Suppressor macrophage (primary cell): ENCODE measurements at regions not wholly inside any gene's neighbourhood (a gene's known extent, or its start where the extent isn't known, plus 50 kb on each side); places are given as distances from the start of the nearest gene placed in this dataset.

Experiments
- DNase-seq, 4 experiments: peaks; one replicate each; pipeline ENCODE4 v3.0.0-alpha.2; 2020 to 2022

- no peak for DNase-seq
Measured at GRCh38 chr7:10156972-10157371, 816.7 kb upstream of the PHF14 start.

GRCh38 chr7:10181996-10182395 lies 791.7 kb upstream of the PHF14 start:
- peak in 3 of 4 experiments; percentile 2 to 24 (median 10) for DNase-seq

DNA sequence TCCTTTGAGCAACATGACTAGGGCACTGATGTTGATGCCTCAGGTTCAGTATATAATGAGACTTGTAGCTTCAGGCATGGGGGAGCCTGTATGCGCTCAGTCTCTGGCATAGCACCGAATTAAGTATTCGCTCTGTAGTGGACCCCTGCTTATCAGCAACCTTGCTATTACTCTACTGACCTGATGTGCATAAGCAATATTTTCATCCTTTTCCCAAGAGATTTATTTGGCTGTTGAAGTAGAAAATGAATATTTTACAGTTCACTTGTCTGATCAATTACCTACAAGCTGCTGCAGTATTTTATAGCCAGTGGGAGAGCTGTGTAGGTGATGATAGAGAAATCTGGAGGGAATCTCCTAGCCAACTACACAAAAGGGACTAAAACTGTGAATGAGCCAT lies 781.6 kb upstream of the PHF14 start:
- no peak for DNase-seq

DNA sequence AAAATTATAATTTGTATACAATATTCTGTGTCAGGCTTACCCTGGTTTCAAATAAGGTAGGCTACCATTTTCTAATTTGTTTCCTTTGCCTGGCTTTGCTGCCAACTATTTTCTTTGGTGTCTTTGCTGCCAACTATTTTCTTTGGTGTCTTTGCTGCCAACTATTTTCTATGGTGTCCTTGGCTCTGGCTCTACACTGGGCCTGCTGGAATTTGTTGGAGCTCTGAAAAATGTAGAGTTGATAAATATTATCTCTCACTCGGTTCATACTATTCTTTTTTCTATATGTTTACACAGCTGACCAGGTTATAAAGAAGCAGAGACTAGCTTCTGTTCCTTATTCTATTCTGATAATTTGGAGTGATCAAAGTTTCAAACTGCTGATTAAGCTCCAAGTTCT lies 768.0 kb upstream of the PHF14 start:
- no peak for DNase-seq

DNA sequence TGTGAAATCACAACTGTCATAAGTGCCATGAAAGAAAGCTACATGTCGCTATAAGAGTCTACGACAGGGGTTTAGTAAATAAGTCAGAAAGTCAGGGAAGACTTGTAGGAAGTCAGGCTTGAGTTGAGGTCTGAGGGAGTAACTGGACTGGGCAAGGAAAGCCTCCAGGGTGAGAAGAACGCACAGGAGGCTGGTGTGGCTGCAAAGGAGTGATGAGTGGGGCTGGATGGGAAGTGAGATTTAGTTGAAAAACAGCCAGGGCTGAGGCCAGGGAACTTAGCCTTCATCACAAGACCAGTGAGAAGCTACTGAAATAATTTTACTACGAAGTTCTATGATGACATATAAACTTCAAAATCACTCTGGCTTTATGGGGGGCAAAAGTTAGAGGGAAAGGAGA lies 763.7 kb upstream of the PHF14 start:
- no peak for DNase-seq

- no peak for DNase-seq
Measured at GRCh38 chr7:10211016-10211415, 762.7 kb upstream of the PHF14 start.

GRCh38 chr7:10211861-10212260 lies 761.8 kb upstream of the PHF14 start:
- DNase-seq = no peak

DNA sequence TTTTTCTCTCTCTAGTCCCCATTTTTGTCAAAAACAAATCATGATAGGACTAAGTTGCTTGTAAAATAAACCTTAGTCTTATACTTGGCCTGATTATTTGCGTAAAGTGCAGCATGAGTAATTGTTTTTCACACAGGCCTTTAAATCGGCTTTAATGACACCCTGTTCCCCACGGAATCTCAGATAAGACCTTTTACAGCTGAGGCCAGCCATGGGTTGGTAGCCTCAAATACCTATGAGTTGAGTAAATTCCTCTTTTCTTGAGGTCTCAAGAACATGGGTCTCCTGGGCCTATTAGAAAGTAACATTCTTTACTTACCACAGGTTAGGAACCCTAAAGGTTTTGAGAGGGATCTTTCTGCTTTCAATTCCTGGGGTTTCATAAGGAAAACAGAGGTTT lies 761.0 kb upstream of the PHF14 start:
- DNase-seq = no peak

DNA sequence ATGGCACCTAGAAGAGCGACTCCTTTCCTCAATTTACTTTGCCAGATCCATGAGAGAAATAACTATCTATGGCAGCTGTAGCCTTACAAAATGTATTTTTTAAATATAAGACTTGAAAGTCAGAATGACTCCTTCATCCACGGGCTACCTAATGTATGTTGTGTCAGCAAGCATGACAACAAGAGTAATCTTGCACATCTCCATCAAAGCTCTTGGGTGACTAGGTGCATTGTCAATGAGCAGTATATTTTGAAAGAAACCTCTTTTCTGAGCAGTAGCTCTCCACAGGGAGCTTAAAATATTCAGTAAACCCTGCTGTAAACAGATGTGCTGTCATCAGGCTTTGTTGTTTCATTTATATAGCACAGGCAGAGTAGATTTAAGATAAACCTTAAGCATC lies 757.2 kb upstream of the PHF14 start:
- no peak for DNase-seq

DNA sequence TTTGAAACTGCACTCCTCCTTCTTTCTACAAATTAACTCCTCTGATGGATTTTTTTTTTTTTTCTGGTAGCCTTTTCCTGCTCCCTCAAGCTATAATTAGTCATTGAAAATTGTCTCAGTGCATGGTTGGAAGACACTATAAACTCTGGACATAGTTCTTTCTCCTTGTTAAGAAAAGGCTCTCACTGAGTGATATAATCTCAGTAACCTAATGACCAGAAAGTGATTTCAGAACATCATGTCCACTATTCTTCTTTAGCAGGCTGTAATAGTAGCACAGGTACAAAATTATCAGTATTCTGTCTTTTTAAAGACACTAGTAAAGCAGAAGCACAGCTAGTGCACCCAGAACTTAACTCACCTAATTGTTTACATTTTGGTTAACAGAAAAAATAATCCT lies 752.6 kb upstream of the PHF14 start:
- DNase-seq = no peak

GRCh38 chr7:10222976-10223375 lies 750.7 kb upstream of the PHF14 start:
- DNase-seq = no peak

- DNase-seq = no peak
Measured at GRCh38 chr7:10225275-10225674, 748.4 kb upstream of the PHF14 start.

DNA sequence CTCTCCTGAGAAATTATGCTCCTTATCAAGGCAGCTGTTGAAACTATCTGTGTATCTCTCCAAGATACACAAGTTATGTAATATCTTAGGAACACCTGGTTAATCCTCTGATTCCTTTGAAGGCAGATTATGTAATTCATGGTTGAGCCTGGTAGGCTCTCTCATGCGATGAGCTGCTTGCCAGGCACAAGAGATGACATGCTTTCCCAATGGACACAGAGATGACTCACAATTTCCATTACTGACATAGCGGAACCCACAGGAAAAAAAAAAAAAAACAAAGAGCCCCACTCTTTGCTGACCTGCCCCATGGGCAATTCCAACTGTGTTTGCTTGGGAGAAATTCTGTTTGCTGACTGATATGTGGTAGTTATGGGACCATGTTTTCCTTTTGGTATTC lies 736.4 kb upstream of the PHF14 start:
- no peak for DNase-seq

DNA sequence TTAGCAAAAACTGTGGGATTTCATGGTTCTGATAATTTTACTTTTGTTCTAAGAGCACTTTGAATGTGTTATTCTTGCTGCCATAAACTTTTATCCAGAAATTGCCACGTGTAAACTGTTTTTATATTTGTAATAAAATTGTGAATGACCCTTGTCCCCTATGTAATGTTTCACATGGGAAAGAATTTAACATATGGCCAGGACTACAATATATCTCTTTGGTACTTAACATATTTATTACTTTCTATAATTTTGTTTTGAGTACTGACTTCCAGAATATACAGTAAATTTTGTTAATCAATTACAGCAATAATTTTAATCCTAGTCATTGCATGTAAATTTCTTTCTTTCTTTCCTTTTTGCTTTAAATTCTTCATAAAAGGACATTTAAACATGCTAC lies 735.0 kb upstream of the PHF14 start:
- DNase-seq = no peak

- DNase-seq = no peak
Measured at GRCh38 chr7:10239695-10240345, 733.9 kb upstream of the PHF14 start.

- DNase-seq = no peak
Measured at GRCh38 chr7:10245406-10245805, 728.3 kb upstream of the PHF14 start.

DNA sequence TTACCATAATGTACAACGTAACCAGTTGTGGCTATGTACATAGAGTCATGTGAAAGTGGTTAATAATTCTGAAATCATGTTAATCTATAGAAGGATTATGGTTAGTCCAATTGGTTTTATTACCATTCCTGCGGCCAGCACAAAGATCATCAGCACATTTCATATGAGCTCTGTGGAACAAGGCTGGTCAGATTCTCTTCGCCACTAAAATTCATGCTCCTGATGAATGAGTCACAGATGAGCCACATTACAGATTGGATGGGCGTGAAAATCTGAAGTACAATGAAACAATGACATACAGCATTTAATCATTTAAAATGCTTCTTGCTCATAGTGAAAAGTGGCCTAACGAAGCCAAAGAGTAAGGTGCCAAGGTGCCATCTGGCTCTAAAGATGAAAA lies 716.2 kb upstream of the PHF14 start:
- DNase-seq = no peak

- no peak for DNase-seq
Measured at GRCh38 chr7:10266976-10267375, 706.7 kb upstream of the PHF14 start.

DNA sequence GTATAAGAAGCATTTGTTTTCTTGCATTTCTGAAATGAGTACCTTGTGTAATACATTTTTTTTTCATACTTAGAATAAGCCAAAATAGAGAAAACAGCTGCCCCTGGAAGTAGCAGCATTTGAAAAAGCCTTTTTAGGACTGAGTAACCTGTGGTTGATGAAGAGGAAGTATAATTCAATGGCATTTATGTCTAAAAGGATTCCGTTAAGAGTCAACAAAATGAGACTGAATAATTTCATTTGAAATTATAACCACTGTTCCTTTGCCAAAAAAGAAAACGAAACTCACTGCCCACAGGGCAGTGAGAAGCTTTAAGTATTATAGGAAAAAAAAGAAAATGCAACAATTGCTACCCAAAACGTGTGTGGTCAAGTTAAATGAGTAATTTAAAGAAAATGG lies 705.6 kb upstream of the PHF14 start:
- no peak for DNase-seq

- no peak for DNase-seq
Measured at GRCh38 chr7:10282909-10283308, 690.8 kb upstream of the PHF14 start.

DNA sequence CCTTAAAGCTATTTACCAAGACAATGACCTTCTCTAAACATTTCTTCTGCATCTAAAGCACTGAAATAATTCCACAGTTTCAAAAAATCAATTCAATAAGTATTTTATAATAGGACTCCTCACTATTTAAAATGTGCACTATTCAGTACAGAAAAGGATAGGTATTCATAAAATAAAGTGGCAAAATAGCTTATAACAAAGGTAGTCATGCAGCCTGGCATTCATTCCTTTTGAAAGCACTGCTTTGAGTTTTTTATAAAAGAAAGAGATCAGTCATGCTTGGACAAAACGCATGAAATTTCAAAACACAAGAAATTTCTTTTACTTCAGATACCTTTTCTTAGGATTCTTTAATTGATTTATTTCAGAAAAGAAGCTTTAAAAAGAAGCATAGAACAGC lies 689.7 kb upstream of the PHF14 start:
- no peak for DNase-seq

DNA sequence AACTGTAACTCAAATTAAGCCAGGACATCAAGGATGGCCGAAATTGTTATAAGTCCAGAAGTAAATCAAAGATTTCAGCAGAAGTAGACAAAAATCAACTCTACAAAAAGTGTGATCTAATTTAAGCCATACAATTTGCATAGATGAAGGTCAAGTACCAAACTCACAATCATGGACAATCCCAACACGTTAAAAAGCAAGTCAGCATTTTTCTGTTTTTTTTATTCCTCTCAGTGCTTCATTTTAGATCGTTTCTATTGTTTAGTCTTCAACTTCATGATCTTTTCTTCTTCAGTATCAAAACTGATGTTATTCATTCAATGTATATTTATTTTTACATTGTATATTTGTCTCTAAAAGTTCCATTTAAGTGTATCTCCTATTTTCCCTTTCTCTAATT lies 674.3 kb upstream of the PHF14 start:
- DNase-seq = no peak

DNA sequence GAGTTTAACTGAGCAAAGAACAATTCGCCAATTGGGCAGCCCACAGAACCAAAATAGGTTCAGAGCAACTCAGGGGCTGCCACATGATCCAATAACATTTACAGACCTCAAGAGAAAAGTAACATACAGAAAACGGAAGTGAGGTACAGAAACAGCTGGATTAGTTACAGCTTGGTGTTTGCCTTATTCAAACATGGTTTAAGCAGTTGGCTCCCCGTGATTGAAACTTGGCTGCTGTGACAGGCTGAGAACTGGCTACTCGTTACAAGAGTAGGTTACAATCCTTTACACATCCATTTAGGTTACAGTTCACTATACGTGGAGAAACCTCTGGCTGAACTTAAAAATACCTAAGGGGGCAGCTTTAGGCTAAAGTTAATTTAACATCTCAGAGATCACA lies 673.1 kb upstream of the PHF14 start:
- DNase-seq = no peak

- DNase-seq = no peak
Measured at GRCh38 chr7:10308276-10308675, 665.4 kb upstream of the PHF14 start.

- no peak for DNase-seq
Measured at GRCh38 chr7:10312942-10313341, 660.7 kb upstream of the PHF14 start.

- DNase-seq = no peak
Measured at GRCh38 chr7:10315881-10316280, 657.8 kb upstream of the PHF14 start.
